ENCODE measurements at regions not wholly inside any gene's neighbourhood (a gene's known extent, or its start where the extent isn't known, plus 50 kb on each side); places are given as distances from the start of the nearest gene placed in this dataset.
A peak's percentile ranks its signal among the peaks of the same experiment; 100 is the strongest.

DNA sequence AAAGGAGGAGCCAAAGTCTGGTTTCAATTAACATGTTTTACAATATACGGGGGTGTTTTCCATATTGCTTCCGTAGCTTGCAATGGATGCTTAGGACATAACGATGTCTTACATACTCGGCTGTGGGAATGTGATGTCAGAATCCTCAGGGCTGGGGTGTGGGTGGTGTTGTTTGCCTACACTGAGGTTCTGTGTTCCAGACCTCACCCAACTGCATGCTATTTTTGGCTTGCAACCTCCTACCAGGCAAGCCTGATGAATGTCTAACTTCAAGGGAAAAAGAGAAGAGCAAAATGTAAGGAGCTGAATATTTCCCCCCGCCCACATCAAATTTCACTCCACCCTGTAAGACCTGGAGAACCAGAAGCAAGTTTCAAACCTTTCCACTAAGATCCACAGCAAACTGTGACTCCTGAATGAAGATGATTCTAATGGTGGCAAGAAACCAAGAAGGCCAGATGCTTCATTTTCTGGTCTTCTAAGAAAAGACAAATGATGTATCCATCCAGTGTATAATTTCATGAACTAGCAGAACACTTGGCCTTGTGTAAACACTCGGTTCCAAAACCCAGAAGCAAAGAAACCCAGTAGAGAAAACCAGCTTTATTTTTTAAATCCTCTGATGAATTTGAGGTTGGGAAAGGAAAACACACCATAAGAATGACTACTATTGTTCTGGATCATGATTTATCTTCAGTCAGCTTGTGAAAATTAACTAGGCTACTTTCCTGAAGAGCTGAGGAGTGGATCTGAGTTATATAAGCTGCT lies 227.9 kb downstream of the DACT1 start:
- DNase-seq (ENCODE audit: low spot score) = no peak

DNA sequence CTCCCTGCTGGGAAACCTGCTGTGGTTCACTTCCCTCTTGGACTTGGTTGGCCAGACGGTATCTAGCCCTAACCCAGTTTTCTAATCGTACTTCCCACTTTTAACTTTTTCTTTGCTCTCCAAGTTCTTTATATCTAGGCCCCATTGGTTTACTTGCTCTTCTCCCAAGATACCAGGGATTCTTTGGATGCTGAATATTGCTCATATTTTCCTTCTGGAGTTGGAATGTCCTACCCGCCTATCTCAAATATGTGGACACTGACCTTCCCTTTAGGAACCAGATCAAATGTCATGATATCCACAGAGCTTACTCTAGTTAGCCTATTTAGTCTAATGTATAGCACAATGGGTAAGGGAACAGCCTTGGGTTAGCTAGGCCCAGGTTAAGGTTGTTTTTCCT lies 228.6 kb downstream of the DACT1 start:
- no peak for TF ChIP-seq CTCF (IDR thresholded peaks at IDR 0.05)
- ATAC-seq (ENCODE audit: low FRiP score) (no peak), DNase-seq (ENCODE audit: low spot score) (no peak)

More for the DNA sequence above, 227.9 kb downstream of the DACT1 start:
- no peak for TF ChIP-seq CTCF (IDR thresholded peaks at IDR 0.05)
- ATAC-seq (ENCODE audit: low FRiP score) = no peak

DNA sequence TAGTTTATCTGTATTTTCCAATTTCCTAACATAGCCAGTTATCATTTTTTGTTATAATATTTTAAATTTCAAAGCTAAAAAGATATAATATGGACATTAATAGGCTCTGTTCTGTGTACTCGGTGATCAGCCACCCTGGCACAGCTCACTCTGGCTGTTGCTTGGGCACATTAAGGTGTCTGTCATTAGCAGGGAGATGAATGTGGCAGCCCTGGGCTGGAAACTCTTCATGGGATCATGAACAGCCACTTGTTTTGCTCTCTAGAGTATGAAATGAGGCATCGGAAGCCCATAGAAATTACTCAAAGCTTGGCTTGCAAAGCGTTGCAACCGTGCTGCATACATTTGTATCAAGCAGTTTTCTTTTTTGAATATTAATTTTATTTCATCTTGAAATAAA lies 233.2 kb downstream of the DACT1 start:
- ATAC-seq (ENCODE audit: low FRiP score) = no peak
- no peak for DNase-seq (ENCODE audit: low spot score)
- TF ChIP-seq CTCF (IDR thresholded peaks at IDR 0.05) = no peak

- TF ChIP-seq CTCF (IDR thresholded peaks at IDR 0.05) = no peak
- no peak for ATAC-seq (ENCODE audit: low FRiP score)
- no peak for DNase-seq (ENCODE audit: low spot score)
Measured at GRCh38 chr14:58871573-58871972, 233.8 kb downstream of the DACT1 start.

GRCh38 chr14:58872061-58872460 lies 234.3 kb downstream of the DACT1 start:
- no peak for DNase-seq (ENCODE audit: low spot score)
- peak; percentile 55 for ATAC-seq (ENCODE audit: low FRiP score)
- TF ChIP-seq CTCF (IDR thresholded peaks at IDR 0.05) = no peak

GRCh38 chr14:58873228-58873953 lies 235.6 kb downstream of the DACT1 start:
- TF ChIP-seq CTCF (IDR thresholded peaks at IDR 0.05) = no peak
- DNase-seq (ENCODE audit: low spot score) (no peak), ATAC-seq (ENCODE audit: low FRiP score) (no peak)

GRCh38 chr14:58875613-58876012 lies 237.9 kb downstream of the DACT1 start:
- ATAC-seq (ENCODE audit: low FRiP score) = no peak
- no peak for DNase-seq (ENCODE audit: low spot score)
- no peak for TF ChIP-seq CTCF (IDR thresholded peaks at IDR 0.05)

Measured in omental fat pad (tissue), 3 donors.